HEK293 (cell line): ENCODE measurements at regions not wholly inside any gene's neighbourhood (a gene's known extent, or its start where the extent isn't known, plus 50 kb on each side); places are given as distances from the start of the nearest gene placed in this dataset.

Experiments used
- CTCF ChIA-PET: fragments of 350-600 bp; formaldehyde crosslinking; extraction: SDS; loops from one replicate; lab custom pipeline; 2021; ENCODE audit warnings: antibody characterized with exemption; lab: Yijun Ruan, JAX
- POLR2A ChIA-PET: fragments of 300-600 bp; formaldehyde crosslinking; extraction: SDS; loops from one replicate; lab custom pipeline; 2020; ENCODE audit warnings: antibody characterized with exemption, inconsistent platforms; lab: Yijun Ruan, JAX
- H3K27ac ChIP-seq: fragments of 200-500 bp; sonication (Bioruptor generic); 2 replicates; pipeline ENCODE4 v1.5.1; 2014; ENCODE audit warnings: low read depth, low read length, control low read depth, inconsistent platforms; ENCODE audit errors: extremely low read depth
- H3K36me3 ChIP-seq, 2 experiments: fragments of 200-500 bp in 1 of 2; sonication (Bioruptor generic) in 1 of 2; 1 replicate in 1 of 2; 2 replicates in 1 of 2; pipeline ENCODE4 v1.5.1; 2014 to 2017; ENCODE audit warnings: inconsistent platforms in 2 of 2, low read length in 2 of 2; ENCODE audit not compliant: control insufficient read depth in 2 of 2, insufficient read depth in 1 of 2
- H3K4me1 ChIP-seq: fragments of 200-500 bp; sonication (Bioruptor generic); 2 replicates; pipeline ENCODE4 v1.5.1; 2014; ENCODE audit warnings: mild to moderate bottlenecking, low read length, inconsistent platforms; ENCODE audit not compliant: control insufficient read depth, insufficient read depth
- H3K4me3 ChIP-seq: 2 replicates; pipeline ENCODE4 v1.5.1; 2011; ENCODE audit warnings: low read depth, mild to moderate bottlenecking, control low read depth, low read length, moderate library complexity
- H3K9me3 ChIP-seq: fragments of 200-500 bp; sonication (Bioruptor generic); 2 replicates; pipeline ENCODE4 v1.5.1; 2014; ENCODE audit warnings: low read depth, low read length, inconsistent platforms; ENCODE audit not compliant: control insufficient read depth, insufficient read depth
- HOXA7 ChIP-seq: sonication (generic); formaldehyde crosslinking; IDR thresholded peaks from 2 replicates; pipeline ENCODE4 v1.8.1; 2022; ENCODE audit warnings: missing genetic modification reagents, borderline replicate concordance
- KLF7 ChIP-seq: fragments of 450-650 bp; formaldehyde crosslinking; IDR thresholded peaks from 2 replicates; pipeline ENCODE4 v1.5.1; 2016; ENCODE audit warnings: missing biosample characterization, missing genetic modification characterization, borderline replicate concordance
- MYNN ChIP-seq: fragments of 450-650 bp; formaldehyde crosslinking; IDR thresholded peaks from 2 replicates; pipeline ENCODE4 v1.5.1; 2016; ENCODE audit warnings: missing biosample characterization, missing genetic modification characterization, borderline replicate concordance
- REPIN1 ChIP-seq: fragments of 450-650 bp; formaldehyde crosslinking; IDR thresholded peaks from 2 replicates; pipeline ENCODE4 v1.5.1; 2017; ENCODE audit warnings: missing biosample characterization, missing genetic modification characterization, low read depth
- SCRT2 ChIP-seq: fragments of 450-650 bp; formaldehyde crosslinking; IDR thresholded peaks from 2 replicates; pipeline ENCODE4 v1.5.1; 2016; ENCODE audit warnings: missing biosample characterization, missing genetic modification characterization
- ZBTB1 ChIP-seq: fragments of 450-650 bp; formaldehyde crosslinking; IDR thresholded peaks from 2 replicates; pipeline ENCODE4 v1.5.1; 2016; ENCODE audit warnings: missing biosample characterization, missing genetic modification characterization
- ZBTB48 ChIP-seq: fragments of 450-650 bp; formaldehyde crosslinking; IDR thresholded peaks from 2 replicates; pipeline ENCODE4 v1.5.1; 2016; ENCODE audit warnings: missing biosample characterization, missing genetic modification characterization
- ZEB2 ChIP-seq: fragments of 450-650 bp; formaldehyde crosslinking; IDR thresholded peaks from 2 replicates; pipeline ENCODE4 v1.5.1; 2016; ENCODE audit warnings: missing biosample characterization, missing genetic modification characterization
- ZFP37 ChIP-seq: fragments of 450-650 bp; formaldehyde crosslinking; IDR thresholded peaks from 2 replicates; pipeline ENCODE4 v1.5.1; 2016; ENCODE audit warnings: missing biosample characterization, missing genetic modification characterization
- ZFP69B ChIP-seq: fragments of 450-650 bp; formaldehyde crosslinking; IDR thresholded peaks from 2 replicates; pipeline ENCODE4 v1.5.1; 2016; ENCODE audit warnings: missing biosample characterization, missing genetic modification characterization
- ZNF211 ChIP-seq: fragments of 450-650 bp; formaldehyde crosslinking; IDR thresholded peaks from 2 replicates; pipeline ENCODE4 v1.5.1; 2016; ENCODE audit warnings: low read depth, missing biosample characterization, missing genetic modification characterization
- ZNF223 ChIP-seq: fragments of 450-650 bp; formaldehyde crosslinking; IDR thresholded peaks from 2 replicates; pipeline ENCODE4 v1.5.1; 2016; ENCODE audit warnings: missing biosample characterization, missing genetic modification characterization
- ZNF26 ChIP-seq: fragments of 450-650 bp; formaldehyde crosslinking; IDR thresholded peaks from 2 replicates; pipeline ENCODE4 v1.5.1; 2016; ENCODE audit warnings: missing biosample characterization, missing genetic modification characterization
- ZNF623 ChIP-seq: fragments of 450-650 bp; formaldehyde crosslinking; IDR thresholded peaks from 2 replicates; pipeline ENCODE4 v1.5.1; 2016; ENCODE audit warnings: missing biosample characterization, missing genetic modification characterization
- ZNF658 ChIP-seq: fragments of 450-650 bp; formaldehyde crosslinking; IDR thresholded peaks from 2 replicates; pipeline ENCODE4; 2016; ENCODE audit warnings: missing biosample characterization, missing genetic modification characterization
- ZNF785 ChIP-seq: fragments of 450-650 bp; formaldehyde crosslinking; IDR thresholded peaks from 2 replicates; pipeline ENCODE4 v1.5.1; 2016; ENCODE audit warnings: missing biosample characterization, missing genetic modification characterization
- ZNF830 ChIP-seq: fragments of 450-650 bp; IDR thresholded peaks from 2 replicates; pipeline ENCODE4 v1.5.0; 2018; ENCODE audit warnings: missing biosample characterization, missing genetic modification characterization, low read depth, mild to moderate bottlenecking, moderate library complexity
- TF ChIP-seq, protein P1 (sequence below): fragments of 450-650 bp; formaldehyde crosslinking; IDR thresholded peaks from 2 replicates; pipeline ENCODE4 v1.5.1; 2016; ENCODE audit warnings: missing biosample characterization, missing genetic modification characterization
- TF ChIP-seq, protein P2 (sequence below): fragments of 450-650 bp; formaldehyde crosslinking; IDR thresholded peaks from 2 replicates; pipeline ENCODE4 v1.5.1; 2016; ENCODE audit warnings: missing biosample characterization, missing genetic modification characterization, borderline replicate concordance
- TF ChIP-seq, protein P3 (sequence below): fragments of 450-650 bp; formaldehyde crosslinking; IDR thresholded peaks from 2 replicates; pipeline ENCODE4 v1.5.1; 2016; ENCODE audit warnings: missing biosample characterization, missing genetic modification characterization

DNA sequence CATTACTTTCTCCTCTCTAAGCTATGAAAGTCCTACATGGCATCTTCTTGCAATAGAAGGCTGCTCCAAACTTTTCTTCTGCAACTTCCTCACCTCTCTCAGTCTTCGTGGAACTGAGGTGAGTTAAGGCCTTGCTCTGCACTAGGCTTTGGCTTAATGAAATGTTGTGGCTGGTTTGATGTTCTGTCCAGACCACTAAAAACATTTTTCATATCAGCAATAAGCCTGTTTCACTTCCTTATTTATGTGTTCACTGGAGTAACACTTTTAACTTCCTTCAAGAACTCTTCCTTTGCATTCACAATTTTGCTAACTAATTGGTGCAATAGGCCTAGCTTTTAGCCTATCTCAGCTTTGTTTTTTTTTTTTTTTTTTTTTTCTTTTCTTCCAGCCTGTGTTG is 335.3 kb upstream of the NECTIN3 start:
- H3K4me1 ChIP-seq: no peaks in the 10 kb centered on the region
- TF ChIP-seq, protein P1, sequence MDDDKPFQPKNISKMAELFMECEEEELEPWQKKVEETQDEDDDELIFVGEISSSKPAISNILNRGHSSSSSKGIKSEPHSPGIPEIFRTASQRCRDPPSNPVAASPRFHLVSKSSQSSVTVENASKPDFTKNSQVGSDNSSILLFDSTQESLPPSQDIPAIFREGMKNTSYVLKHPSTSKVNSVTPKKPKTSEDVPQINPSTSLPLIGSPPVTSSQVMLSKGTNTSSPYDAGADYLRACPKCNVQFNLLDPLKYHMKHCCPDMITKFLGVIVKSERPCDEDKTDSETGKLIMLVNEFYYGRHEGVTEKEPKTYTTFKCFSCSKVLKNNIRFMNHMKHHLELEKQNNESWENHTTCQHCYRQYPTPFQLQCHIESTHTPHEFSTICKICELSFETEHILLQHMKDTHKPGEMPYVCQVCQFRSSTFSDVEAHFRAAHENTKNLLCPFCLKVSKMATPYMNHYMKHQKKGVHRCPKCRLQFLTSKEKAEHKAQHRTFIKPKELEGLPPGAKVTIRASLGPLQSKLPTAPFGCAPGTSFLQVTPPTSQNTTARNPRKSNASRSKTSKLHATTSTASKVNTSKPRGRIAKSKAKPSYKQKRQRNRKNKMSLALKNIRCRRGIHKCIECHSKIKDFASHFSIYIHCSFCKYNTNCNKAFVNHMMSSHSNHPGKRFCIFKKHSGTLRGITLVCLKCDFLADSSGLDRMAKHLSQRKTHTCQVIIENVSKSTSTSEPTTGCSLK (tag by site-specific recombination): no peak
- TF ChIP-seq ZNF658 (no peak), ZNF211 (tag by site-specific recombination) (no peak), SCRT2 (tag by site-specific recombination) (no peak), ZBTB48 (tag by site-specific recombination) (no peak), ZEB2 (tag by site-specific recombination) (no peak), ZFP37 (tag by site-specific recombination) (no peak)
- TF ChIP-seq, all 188 proteins: peak for 0
- Histone ChIP-seq H3K36me3 (no peaks in the 10 kb centered on the region), H3K9me3 (no peaks in the 10 kb centered on the region), H3K27ac (no peak overlapping the region), H3K4me3 (no peak overlapping the region)
- POLR2A ChIA-PET: no interaction called here
- CTCF ChIA-PET: no interaction called here

DNA sequence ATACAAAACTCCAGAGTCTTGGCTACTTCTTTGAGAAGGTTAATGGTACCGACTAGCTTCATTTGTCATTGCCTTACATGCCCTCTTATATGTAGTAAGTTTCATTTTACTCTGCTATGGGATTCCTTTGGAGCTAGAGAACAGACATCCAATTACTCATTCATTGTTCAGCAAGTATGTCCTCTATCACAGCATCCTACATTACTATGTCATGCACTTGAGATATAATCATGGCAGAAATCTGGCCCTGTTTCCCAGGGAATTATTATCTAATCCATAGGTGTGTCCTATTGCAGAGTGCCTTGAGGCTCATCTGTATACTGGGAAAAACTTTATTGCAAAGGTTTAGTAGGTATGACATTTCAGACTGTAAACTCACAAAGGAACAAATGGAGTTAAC is 333.1 kb upstream of the NECTIN3 start:
- Histone ChIP-seq H3K27ac (no peak overlapping the region), H3K9me3 (no peaks in the 10 kb centered on the region), H3K4me3 (no peak overlapping the region), H3K4me1 (no peaks in the 10 kb centered on the region), H3K36me3 (no peaks in the 10 kb centered on the region)
- ChIA-PET POLR2A (no interaction called here), CTCF (interaction anchor here (0.8 kb wide), 1 partner anchor 424 kb away, joined by 5 read pairs; no protein-coding TSS in a partner anchor)
- TF ChIP-seq KLF7 (no peak), MYNN (tag by site-specific recombination) (no peak)

GRCh38 chr3:110741891-110742290 is 329.7 kb upstream of the NECTIN3 start:
- no peak overlapping the region for H3K4me3 ChIP-seq
- H3K27ac ChIP-seq: no peak overlapping the region
- no peaks in the 10 kb centered on the region for H3K9me3 ChIP-seq
- H3K4me1 ChIP-seq: no peaks in the 10 kb centered on the region
- H3K36me3 ChIP-seq: no peaks in the 10 kb centered on the region
- POLR2A ChIA-PET: no interaction called here
- CTCF ChIA-PET: no interaction called here
- TF ChIP-seq ZNF623 (no peak), ZNF830 (tag by site-specific recombination) (no peak), ZBTB1 (tag by site-specific recombination) (no peak), ZNF223 (tag by site-specific recombination) (no peak), ZNF785 (tag by site-specific recombination) (no peak), REPIN1 (no peak), ZNF26 (tag by site-specific recombination) (no peak), HOXA7 (no peak), ZFP69B (no peak)
- TF ChIP-seq, protein P2, sequence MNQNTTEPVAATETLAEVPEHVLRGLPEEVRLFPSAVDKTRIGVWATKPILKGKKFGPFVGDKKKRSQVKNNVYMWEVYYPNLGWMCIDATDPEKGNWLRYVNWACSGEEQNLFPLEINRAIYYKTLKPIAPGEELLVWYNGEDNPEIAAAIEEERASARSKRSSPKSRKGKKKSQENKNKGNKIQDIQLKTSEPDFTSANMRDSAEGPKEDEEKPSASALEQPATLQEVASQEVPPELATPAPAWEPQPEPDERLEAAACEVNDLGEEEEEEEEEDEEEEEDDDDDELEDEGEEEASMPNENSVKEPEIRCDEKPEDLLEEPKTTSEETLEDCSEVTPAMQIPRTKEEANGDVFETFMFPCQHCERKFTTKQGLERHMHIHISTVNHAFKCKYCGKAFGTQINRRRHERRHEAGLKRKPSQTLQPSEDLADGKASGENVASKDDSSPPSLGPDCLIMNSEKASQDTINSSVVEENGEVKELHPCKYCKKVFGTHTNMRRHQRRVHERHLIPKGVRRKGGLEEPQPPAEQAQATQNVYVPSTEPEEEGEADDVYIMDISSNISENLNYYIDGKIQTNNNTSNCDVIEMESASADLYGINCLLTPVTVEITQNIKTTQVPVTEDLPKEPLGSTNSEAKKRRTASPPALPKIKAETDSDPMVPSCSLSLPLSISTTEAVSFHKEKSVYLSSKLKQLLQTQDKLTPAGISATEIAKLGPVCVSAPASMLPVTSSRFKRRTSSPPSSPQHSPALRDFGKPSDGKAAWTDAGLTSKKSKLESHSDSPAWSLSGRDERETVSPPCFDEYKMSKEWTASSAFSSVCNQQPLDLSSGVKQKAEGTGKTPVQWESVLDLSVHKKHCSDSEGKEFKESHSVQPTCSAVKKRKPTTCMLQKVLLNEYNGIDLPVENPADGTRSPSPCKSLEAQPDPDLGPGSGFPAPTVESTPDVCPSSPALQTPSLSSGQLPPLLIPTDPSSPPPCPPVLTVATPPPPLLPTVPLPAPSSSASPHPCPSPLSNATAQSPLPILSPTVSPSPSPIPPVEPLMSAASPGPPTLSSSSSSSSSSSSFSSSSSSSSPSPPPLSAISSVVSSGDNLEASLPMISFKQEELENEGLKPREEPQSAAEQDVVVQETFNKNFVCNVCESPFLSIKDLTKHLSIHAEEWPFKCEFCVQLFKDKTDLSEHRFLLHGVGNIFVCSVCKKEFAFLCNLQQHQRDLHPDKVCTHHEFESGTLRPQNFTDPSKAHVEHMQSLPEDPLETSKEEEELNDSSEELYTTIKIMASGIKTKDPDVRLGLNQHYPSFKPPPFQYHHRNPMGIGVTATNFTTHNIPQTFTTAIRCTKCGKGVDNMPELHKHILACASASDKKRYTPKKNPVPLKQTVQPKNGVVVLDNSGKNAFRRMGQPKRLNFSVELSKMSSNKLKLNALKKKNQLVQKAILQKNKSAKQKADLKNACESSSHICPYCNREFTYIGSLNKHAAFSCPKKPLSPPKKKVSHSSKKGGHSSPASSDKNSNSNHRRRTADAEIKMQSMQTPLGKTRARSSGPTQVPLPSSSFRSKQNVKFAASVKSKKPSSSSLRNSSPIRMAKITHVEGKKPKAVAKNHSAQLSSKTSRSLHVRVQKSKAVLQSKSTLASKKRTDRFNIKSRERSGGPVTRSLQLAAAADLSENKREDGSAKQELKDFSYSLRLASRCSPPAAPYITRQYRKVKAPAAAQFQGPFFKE (tag by site-specific recombination): no peak
- TF ChIP-seq, protein P3, sequence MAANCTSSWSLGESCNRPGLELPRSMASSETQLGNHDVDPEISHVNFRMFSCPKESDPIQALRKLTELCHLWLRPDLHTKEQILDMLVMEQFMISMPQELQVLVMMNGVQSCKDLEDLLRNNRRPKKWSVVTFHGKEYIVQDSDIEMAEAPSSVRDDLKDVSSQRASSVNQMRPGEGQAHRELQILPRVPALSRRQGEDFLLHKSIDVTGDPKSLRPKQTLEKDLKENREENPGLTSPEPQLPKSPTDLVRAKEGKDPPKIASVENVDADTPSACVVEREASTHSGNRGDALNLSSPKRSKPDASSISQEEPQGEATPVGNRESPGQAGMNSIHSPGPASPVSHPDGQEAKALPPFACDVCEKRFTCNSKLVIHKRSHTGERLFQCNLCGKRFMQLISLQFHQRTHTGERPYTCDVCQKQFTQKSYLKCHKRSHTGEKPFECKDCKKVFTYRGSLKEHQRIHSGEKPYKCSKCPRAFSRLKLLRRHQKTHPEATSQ: no peak
